ENCODE measurements at regions not wholly inside any gene's neighbourhood (a gene's known extent, or its start where the extent isn't known, plus 50 kb on each side); places are given as distances from the start of the nearest gene placed in this dataset.

DNA sequence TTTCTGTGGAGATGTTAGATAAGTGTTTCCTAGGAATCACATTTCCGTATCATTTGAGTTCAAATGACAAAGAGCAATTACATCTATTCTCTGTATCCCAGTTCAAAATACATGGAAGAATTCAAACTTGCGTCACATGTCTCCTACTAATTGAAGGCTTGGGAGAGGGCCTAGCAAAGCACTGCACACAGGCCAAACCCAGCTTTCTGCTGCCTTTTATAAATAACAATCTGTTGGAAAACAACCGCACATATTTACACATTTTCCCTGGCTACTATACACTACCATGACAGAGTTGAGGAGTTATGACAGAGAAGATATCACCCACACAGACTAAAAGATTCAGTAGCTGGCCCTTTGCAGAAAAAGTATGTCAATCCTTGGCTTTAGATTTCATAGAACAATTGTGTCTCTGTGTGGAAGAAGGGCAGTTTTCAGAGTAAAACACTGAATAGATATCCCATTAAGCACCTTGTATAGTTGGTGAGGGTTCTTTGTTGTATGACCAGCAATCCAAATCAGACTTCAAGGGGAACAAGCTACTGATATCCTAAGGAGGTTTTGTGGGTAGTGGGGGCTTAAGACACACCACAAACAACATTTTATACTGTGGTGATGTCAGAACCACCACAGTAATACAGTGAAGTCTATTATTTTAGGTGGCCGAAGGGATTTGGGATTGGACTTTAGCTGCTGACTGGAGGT lies 861.3 kb downstream of the CCDC85A start:
- no peak for TF ChIP-seq SIN3A (IDR thresholded peaks at IDR 0.05; ENCODE audit: borderline replicate concordance, insufficient read depth, low read depth, low read length)
- TF ChIP-seq CTCF (IDR thresholded peaks at IDR 0.05) = no peak
- TF ChIP-seq POLR2AphosphoS5 (IDR thresholded peaks at IDR 0.05; ENCODE audit: low read depth, low read length) = no peak
- TF ChIP-seq, protein P1, sequence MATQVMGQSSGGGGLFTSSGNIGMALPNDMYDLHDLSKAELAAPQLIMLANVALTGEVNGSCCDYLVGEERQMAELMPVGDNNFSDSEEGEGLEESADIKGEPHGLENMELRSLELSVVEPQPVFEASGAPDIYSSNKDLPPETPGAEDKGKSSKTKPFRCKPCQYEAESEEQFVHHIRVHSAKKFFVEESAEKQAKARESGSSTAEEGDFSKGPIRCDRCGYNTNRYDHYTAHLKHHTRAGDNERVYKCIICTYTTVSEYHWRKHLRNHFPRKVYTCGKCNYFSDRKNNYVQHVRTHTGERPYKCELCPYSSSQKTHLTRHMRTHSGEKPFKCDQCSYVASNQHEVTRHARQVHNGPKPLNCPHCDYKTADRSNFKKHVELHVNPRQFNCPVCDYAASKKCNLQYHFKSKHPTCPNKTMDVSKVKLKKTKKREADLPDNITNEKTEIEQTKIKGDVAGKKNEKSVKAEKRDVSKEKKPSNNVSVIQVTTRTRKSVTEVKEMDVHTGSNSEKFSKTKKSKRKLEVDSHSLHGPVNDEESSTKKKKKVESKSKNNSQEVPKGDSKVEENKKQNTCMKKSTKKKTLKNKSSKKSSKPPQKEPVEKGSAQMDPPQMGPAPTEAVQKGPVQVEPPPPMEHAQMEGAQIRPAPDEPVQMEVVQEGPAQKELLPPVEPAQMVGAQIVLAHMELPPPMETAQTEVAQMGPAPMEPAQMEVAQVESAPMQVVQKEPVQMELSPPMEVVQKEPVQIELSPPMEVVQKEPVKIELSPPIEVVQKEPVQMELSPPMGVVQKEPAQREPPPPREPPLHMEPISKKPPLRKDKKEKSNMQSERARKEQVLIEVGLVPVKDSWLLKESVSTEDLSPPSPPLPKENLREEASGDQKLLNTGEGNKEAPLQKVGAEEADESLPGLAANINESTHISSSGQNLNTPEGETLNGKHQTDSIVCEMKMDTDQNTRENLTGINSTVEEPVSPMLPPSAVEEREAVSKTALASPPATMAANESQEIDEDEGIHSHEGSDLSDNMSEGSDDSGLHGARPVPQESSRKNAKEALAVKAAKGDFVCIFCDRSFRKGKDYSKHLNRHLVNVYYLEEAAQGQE (IDR thresholded peaks at IDR 0.05; ENCODE audit: insufficient read depth in 1 of 2, low read depth in 2 of 2, low read length in 1 of 2) = no peak
- TF ChIP-seq TCF7L2 (IDR thresholded peaks at IDR 0.05; ENCODE audit: low read depth, low read length) = no peak

All from Panc1 (cell line).